ENCODE measurements at regions not wholly inside any gene's neighbourhood (a gene's known extent, or its start where the extent isn't known, plus 50 kb on each side); places are given as distances from the start of the nearest gene placed in this dataset.

GRCh38 chr10:37703833-37704382 lies 153.5 kb downstream of the ZNF248 start:
- Histone ChIP-seq H3K27me3 (ENCODE audit: insufficient read depth in 3 of 3, low read length in 2 of 3) (no peaks in the 10 kb centered on the region), H3K4me3 (no peak overlapping the region), H3K4me1 (no peaks in the 10 kb centered on the region), H3K36me3 (ENCODE audit: insufficient read depth in 1 of 2, low read depth in 1 of 2) (no peaks in the 10 kb centered on the region), H3K27ac (no peak overlapping the region), H3K9me3 (no peaks in the 10 kb centered on the region)
- intact Hi-C loops (cut with DNase I), result no loop called here
- 58 to 82% (median 63%) methylated on average over 4 of the region's 4 CpGs for WGBS, 3 donors
- ATAC-seq (no peak), DNase-seq (no peak)
- no peak for TF ChIP-seq CTCF (IDR thresholded peaks at IDR 0.05)

- Histone ChIP-seq H3K36me3 (ENCODE audit: insufficient read depth in 1 of 2, low read depth in 1 of 2) (no peaks in the 10 kb centered on the region), H3K4me3 (no peak overlapping the region), H3K27ac (no peak overlapping the region), H3K9me3 (no peaks in the 10 kb centered on the region), H3K4me1 (no peaks in the 10 kb centered on the region), H3K27me3 (ENCODE audit: insufficient read depth in 3 of 3, low read length in 2 of 3) (no peaks in the 10 kb centered on the region)
- DNase-seq (no peak), ATAC-seq (no peak)
- 57 to 74% (median 65%) methylated on average over 4 of the region's 4 CpGs for WGBS, 3 donors
- TF ChIP-seq CTCF (IDR thresholded peaks at IDR 0.05), result no peak
- intact Hi-C loops (cut with DNase I), result no loop called here
Observed at GRCh38 chr10:37703114-37703513, 154.3 kb downstream of the ZNF248 start.

- 73 to 84% (median 76%) methylated on average over 14 to 16 of the region's 16 CpGs for WGBS, 3 donors
- no peaks in the 10 kb centered on the region for H3K36me3 ChIP-seq (ENCODE audit: insufficient read depth in 1 of 2, low read depth in 1 of 2)
- ATAC-seq, result no peak
- H3K27me3 ChIP-seq (ENCODE audit: insufficient read depth in 3 of 3, low read length in 2 of 3), result no peaks in the 10 kb centered on the region
- no peak for DNase-seq
- no peak overlapping the region for H3K27ac ChIP-seq
- no peaks in the 10 kb centered on the region for H3K4me1 ChIP-seq
- no peak for TF ChIP-seq CTCF (IDR thresholded peaks at IDR 0.05)
- intact Hi-C loops (cut with DNase I), result no loop called here
- H3K9me3 ChIP-seq, result no peaks in the 10 kb centered on the region
- no peak overlapping the region for H3K4me3 ChIP-seq
Observed at GRCh38 chr10:37701781-37702493, 155.5 kb downstream of the ZNF248 start.

- intact Hi-C loops (cut with DNase I), result no loop called here
- H3K4me1 ChIP-seq, result no peaks in the 10 kb centered on the region
Observed at GRCh38 chr10:37700886-37701780, 156.3 kb downstream of the ZNF248 start.

More at GRCh38 chr10:37700886-37701780, 156.3 kb downstream of the ZNF248 start:
- no peak for TF ChIP-seq CTCF (IDR thresholded peaks at IDR 0.05)
- H3K4me3 ChIP-seq, result no peak overlapping the region
- no peak overlapping the region for H3K27ac ChIP-seq
- no peaks in the 10 kb centered on the region for H3K9me3 ChIP-seq
- no peaks in the 10 kb centered on the region for H3K36me3 ChIP-seq (ENCODE audit: insufficient read depth in 1 of 2, low read depth in 1 of 2)
- ATAC-seq, result no peak
- DNase-seq, result no peak
- 74 to 82% (median 75%) methylated on average over 36 to 37 of the region's 37 CpGs for WGBS, 3 donors
- no peaks in the 10 kb centered on the region for H3K27me3 ChIP-seq (ENCODE audit: insufficient read depth in 3 of 3, low read length in 2 of 3)
